ENCODE measurements at regions not wholly inside any gene's neighbourhood (a gene's known extent, or its start where the extent isn't known, plus 50 kb on each side); places are given as distances from the start of the nearest gene placed in this dataset.

DNA sequence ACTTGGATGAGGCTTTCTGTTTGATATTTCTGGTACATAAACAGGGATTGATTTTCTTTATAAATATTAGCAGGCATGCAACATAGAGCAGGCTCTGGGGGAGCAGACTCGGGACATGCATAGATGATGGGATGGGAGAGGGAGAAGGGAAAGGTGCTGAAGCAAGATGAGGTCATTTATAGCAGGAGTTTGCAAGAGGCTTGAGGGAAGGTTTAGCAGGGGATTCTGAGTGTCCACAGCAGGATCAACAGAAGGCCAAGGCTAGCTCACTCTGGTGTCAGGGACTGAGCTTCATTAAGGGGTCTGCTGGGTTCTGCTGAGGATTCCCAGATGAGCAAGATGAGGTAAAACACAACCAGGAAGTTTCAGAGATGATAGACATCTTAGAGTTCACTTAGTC is 309.1 kb upstream of the CELF4 start:
- H3K36me3 ChIP-seq (ENCODE audit: insufficient read depth) = no peaks in the 10 kb centered on the region
- TF ChIP-seq, protein P1, sequence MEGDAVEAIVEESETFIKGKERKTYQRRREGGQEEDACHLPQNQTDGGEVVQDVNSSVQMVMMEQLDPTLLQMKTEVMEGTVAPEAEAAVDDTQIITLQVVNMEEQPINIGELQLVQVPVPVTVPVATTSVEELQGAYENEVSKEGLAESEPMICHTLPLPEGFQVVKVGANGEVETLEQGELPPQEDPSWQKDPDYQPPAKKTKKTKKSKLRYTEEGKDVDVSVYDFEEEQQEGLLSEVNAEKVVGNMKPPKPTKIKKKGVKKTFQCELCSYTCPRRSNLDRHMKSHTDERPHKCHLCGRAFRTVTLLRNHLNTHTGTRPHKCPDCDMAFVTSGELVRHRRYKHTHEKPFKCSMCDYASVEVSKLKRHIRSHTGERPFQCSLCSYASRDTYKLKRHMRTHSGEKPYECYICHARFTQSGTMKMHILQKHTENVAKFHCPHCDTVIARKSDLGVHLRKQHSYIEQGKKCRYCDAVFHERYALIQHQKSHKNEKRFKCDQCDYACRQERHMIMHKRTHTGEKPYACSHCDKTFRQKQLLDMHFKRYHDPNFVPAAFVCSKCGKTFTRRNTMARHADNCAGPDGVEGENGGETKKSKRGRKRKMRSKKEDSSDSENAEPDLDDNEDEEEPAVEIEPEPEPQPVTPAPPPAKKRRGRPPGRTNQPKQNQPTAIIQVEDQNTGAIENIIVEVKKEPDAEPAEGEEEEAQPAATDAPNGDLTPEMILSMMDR (conservative IDR thresholded peaks at IDR 0.05; ENCODE audit: low read depth, low read length) = no peak
- no peaks in the 10 kb centered on the region for H3K4me1 ChIP-seq (ENCODE audit: low read depth, poor library complexity, severe bottlenecking)
- H3K9ac ChIP-seq = no peak overlapping the region
- no peak overlapping the region for H3K27ac ChIP-seq
- H3K27me3 ChIP-seq (ENCODE audit: insufficient read depth, low read depth) = no peaks in the 10 kb centered on the region
- no peaks in the 10 kb centered on the region for H3K79me2 ChIP-seq (ENCODE audit: insufficient read depth, low read depth)
- H3K4me2 ChIP-seq = no peak overlapping the region
- no peak overlapping the region for H3K4me3 ChIP-seq (IDR thresholded peaks at IDR 0.05; ENCODE audit: insufficient read depth, low read depth, low read length)
- no peak overlapping the region for H2AFZ ChIP-seq (ENCODE audit: low read depth)
- H4K20me1 ChIP-seq (ENCODE audit: insufficient read depth) = no peaks in the 10 kb centered on the region

DNA sequence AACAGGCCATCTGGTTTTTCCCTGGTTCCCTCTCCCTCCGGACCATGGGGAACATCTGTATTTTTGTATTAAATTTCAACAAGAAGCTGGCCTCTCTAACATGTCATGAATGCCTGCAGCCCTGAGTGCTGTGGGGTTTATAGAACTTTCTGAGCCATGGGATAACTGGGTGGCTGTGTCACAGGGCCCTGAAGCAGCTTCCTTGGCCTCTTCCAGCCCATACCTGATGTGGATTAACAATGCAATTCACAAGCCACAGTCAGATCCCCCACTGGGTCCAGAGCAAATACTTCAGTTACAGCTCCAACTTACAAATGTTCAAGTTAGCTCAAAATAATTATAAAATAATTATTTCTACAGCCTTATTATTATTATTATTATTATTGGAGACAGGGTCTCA is 307.8 kb upstream of the CELF4 start:
- no peak overlapping the region for H2AFZ ChIP-seq (ENCODE audit: low read depth)
- H3K79me2 ChIP-seq (ENCODE audit: insufficient read depth, low read depth) = no peaks in the 10 kb centered on the region
- no peaks in the 10 kb centered on the region for H3K27me3 ChIP-seq (ENCODE audit: insufficient read depth, low read depth)
- TF ChIP-seq, protein P1 (conservative IDR thresholded peaks at IDR 0.05; ENCODE audit: low read depth, low read length) = no peak
- no peak overlapping the region for H3K9ac ChIP-seq
- no peak overlapping the region for H3K27ac ChIP-seq
- no peaks in the 10 kb centered on the region for H4K20me1 ChIP-seq (ENCODE audit: insufficient read depth)
- H3K4me3 ChIP-seq (IDR thresholded peaks at IDR 0.05; ENCODE audit: insufficient read depth, low read depth, low read length) = no peak overlapping the region
- H3K4me2 ChIP-seq = no peak overlapping the region
- no peaks in the 10 kb centered on the region for H3K4me1 ChIP-seq (ENCODE audit: low read depth, poor library complexity, severe bottlenecking)
- H3K36me3 ChIP-seq (ENCODE audit: insufficient read depth) = no peaks in the 10 kb centered on the region

GRCh38 chr18:37872562-37872961 is 307.0 kb upstream of the CELF4 start:
- H3K9ac ChIP-seq = no peak overlapping the region
- H3K4me1 ChIP-seq (ENCODE audit: low read depth, poor library complexity, severe bottlenecking) = no peaks in the 10 kb centered on the region
- H3K79me2 ChIP-seq (ENCODE audit: insufficient read depth, low read depth) = no peaks in the 10 kb centered on the region
- H3K36me3 ChIP-seq (ENCODE audit: insufficient read depth) = no peaks in the 10 kb centered on the region
- no peak overlapping the region for H3K4me2 ChIP-seq
- no peak overlapping the region for H3K4me3 ChIP-seq (IDR thresholded peaks at IDR 0.05; ENCODE audit: insufficient read depth, low read depth, low read length)
- no peaks in the 10 kb centered on the region for H3K27me3 ChIP-seq (ENCODE audit: insufficient read depth, low read depth)
- H4K20me1 ChIP-seq (ENCODE audit: insufficient read depth) = no peaks in the 10 kb centered on the region
- TF ChIP-seq, protein P1 (conservative IDR thresholded peaks at IDR 0.05; ENCODE audit: low read depth, low read length) = no peak
- H3K27ac ChIP-seq = no peak overlapping the region
- no peak overlapping the region for H2AFZ ChIP-seq (ENCODE audit: low read depth)

DNA sequence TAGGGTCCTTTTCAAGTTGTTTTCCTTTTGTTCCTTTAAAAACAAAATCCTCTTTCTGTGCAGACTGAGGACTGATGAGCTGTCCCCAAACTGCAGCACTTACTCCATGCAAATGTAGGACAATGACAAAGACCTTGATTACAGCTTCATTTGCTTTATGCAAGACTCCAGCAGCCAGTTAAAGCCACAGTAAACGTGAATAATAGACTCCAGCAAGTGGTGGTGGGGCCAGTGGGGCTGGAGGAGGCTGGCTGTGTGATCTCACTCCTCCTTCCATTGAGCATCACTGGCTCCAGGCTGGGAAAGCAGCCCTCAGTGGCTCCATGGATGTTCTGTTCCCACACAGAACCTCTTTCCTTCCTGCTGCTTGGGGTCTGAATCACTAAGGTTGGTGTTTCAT is 306.0 kb upstream of the CELF4 start:
- Histone ChIP-seq H4K20me1 (ENCODE audit: insufficient read depth) (no peaks in the 10 kb centered on the region), H3K27ac (no peak overlapping the region), H3K4me2 (no peak overlapping the region), H3K4me3 (IDR thresholded peaks at IDR 0.05; ENCODE audit: insufficient read depth, low read depth, low read length) (no peak overlapping the region), H3K36me3 (ENCODE audit: insufficient read depth) (no peaks in the 10 kb centered on the region), H2AFZ (ENCODE audit: low read depth) (no peak overlapping the region), H3K27me3 (ENCODE audit: insufficient read depth, low read depth) (no peaks in the 10 kb centered on the region), H3K4me1 (ENCODE audit: low read depth, poor library complexity, severe bottlenecking) (no peaks in the 10 kb centered on the region), H3K79me2 (ENCODE audit: insufficient read depth, low read depth) (no peaks in the 10 kb centered on the region), H3K9ac (no peak overlapping the region)
- TF ChIP-seq, protein P1 (conservative IDR thresholded peaks at IDR 0.05; ENCODE audit: low read depth, low read length) = no peak

DNA sequence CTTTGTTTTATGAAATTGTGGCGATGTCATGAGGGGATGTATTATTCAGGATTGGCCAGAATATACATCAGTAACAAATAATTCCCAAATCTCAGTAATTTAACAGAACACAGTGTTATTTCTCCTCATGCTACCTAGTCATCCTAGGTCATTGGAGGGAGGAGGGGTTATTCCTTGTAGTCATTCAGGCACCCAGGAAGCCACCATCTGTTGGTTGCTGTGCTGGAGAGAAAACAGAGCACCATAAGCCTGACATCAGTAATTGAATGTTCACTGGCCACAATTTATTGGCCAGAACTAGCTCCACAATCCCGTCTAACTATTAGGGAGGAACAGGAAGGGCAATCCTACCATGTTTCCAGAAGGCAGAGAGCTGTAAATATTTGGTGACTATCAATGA is 303.5 kb upstream of the CELF4 start:
- TF ChIP-seq, protein P1 (conservative IDR thresholded peaks at IDR 0.05; ENCODE audit: low read depth, low read length) = no peak
- Histone ChIP-seq H3K9ac (no peak overlapping the region), H3K4me1 (ENCODE audit: low read depth, poor library complexity, severe bottlenecking) (no peaks in the 10 kb centered on the region), H3K36me3 (ENCODE audit: insufficient read depth) (no peaks in the 10 kb centered on the region), H3K4me3 (IDR thresholded peaks at IDR 0.05; ENCODE audit: insufficient read depth, low read depth, low read length) (no peak overlapping the region), H4K20me1 (ENCODE audit: insufficient read depth) (no peaks in the 10 kb centered on the region), H3K27me3 (ENCODE audit: insufficient read depth, low read depth) (no peaks in the 10 kb centered on the region), H2AFZ (ENCODE audit: low read depth) (no peak overlapping the region), H3K27ac (no peak overlapping the region), H3K79me2 (ENCODE audit: insufficient read depth, low read depth) (no peaks in the 10 kb centered on the region), H3K4me2 (no peak overlapping the region)
